ENCODE measurements at regions not wholly inside any gene's neighbourhood (a gene's known extent, or its start where the extent isn't known, plus 50 kb on each side); places are given as distances from the start of the nearest gene placed in this dataset.

DNA sequence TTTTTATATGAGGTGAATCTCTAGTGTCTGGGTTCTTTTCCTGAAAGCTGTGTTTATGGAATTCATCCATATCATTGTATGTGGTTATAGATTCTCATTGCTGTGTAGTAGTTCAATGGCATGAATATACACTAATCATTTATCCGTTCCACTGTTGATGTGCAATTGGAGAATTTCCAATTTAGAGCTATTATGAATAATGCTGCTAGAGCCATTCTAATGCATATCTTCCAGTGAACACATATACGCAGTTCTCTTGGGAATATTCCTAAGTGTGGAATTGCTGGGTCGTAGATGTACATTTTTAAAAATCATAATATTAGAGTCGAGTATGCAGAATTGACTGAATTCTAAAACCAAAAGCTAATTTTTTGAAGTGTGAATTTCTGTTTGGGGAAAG, 327.5 kb upstream of the JAG1 start:
- DNase-seq, result no peak

DNA sequence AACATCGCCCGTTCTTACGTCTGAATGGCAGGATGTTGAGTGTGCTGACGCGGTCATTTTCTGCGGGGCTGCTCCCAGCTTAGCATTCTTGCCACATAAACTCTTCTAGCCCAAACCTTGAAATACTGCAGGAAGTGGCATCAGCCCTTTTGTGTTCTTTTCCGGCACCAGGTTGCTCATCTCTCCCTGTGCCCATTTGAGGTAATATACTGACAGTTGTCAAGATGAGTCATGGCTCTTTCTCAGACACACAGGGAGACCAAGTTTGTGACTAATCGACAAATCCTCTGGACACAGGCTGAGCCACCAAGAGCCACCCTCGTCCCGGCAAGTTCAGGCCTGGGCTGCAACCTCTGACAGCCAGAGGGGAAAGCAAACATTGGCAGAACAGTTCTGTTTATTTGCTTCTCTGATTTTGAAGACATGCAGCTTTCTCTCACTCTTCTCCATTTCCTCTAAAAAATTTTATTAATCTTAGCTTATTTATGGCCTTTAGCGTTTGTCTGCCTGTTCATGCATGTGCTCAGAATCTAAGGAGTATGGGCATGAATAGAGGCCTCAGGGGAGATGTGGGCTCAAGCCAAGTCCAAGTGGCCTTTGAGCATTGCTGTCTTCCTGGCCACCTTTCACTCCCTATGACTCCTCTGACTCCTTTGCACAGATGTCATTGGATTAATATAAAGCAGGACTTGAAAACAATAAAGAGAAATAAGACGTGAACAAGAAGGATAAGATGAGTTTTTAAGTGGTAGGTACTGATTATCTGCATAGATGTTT, 328.2 kb upstream of the JAG1 start:
- DNase-seq, result no peak

DNA sequence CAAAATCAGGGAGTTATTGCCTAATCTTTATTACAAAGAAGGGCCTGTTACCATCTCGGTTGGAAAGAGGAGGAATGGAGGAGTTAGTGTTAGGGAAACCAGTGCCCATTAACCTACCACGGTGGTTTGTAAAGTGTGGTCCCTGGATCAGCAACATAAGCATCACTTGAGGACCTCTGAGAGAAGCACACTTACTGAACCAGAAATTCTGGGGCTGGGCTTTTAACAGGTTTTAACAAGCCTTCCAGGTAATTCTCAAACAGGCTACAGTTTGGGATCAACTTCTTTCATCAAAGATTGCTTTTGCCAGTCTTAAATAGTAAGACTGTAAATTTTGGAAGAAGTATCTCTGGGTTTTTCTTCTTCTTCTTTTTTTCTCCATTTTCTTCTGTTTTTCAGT, 329.5 kb upstream of the JAG1 start:
- DNase-seq, result no peak

DNA sequence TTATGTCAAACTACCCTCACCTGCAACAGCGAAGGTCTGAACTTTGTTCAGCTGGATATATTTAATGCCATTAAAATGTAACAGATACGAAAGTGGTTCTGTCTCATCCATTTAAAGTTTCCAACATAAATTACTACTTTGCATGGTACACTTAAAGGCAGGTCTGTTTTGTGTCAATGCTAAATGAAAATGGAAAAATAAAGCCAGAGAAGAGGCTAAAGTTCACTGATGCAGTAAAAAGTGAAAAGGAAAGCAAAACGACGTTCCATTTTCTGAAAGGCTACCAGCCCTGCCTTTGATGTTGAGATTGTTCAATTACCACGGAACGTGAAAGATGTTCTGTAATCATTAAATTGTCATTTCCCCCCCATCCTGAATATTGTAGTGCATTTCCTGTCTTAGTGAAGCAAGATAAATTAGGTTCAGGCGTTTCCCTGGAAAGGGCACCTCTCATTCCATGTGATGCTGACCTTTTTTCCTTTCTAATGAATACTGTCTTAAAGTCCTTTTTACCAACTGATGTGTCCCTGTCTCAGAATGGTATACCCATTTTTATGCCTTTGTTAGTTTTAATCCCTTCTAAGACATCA, 334.7 kb upstream of the JAG1 start:
- DNase-seq, result no peak

- DNase-seq, result no peak
Observed at GRCh38 chr20:11011653-11012052, 337.9 kb upstream of the JAG1 start.

- DNase-seq, result no peak
Observed at GRCh38 chr20:11012975-11013374, 339.2 kb upstream of the JAG1 start.

- DNase-seq, result no peak
Observed at GRCh38 chr20:11013801-11014200, 340.0 kb upstream of the JAG1 start.

- no peak for DNase-seq
Observed at GRCh38 chr20:11015440-11015839, 341.6 kb upstream of the JAG1 start.

DNA sequence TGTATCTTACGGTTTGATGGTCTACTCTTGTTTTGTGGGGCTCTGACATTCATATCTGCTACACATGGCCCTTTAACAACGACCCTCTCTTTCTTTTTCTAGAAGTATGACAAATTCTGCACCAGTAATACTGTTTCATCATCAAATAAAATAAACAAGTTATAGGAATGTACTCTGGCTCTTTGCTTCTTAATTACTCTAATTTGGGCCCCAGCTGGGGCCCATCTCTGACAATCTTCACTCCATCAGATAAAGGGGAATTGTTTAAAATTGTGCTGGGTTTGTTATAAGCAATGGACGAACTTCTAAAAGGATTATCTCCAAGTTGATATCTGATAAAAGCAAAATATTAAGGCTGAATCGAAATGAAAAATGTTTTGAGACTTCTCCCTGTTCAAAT, 343.6 kb upstream of the JAG1 start:
- DNase-seq, result no peak

DNA sequence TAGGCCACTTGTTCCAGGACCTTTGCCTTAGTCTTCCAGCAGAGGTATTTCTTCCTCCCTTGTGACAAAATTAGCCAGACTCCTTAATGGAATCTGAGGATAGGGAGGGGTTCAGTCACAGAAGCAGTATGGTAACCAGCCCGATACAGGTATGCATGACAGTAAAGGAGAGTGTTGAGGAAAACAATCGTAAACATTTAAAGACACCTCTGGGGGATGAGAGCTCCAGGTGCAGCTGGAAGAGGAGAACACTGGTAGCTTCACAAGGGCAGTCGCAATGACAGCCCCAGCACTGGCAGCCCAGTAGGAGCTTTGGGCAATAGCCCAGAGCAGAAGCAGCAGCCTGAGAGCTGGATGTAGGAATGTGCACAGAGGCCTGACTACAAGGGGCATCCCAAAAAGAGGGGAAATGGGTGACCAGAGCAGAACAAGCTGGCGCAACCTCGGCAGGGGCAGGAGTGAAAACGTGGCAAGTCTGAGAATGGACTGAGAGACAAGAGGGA, 344.9 kb upstream of the JAG1 start:
- DNase-seq, result no peak

DNA sequence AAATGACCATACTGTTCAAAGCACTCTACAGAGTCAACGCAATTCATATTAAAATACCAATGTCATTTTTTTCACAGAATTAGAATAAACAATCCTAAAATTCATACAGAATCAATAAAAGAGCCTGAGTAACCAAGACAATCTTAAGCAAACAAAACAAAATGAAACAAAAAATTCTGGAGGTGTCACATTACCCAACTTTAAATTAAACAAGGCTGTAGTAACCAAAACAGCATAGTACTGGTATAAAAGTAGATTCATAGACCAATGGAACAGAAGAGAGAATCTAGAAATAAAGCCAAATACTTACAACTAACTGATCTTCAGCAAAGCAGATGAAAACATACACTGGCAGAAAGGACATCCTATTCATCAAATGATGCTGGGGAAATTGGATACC, 346.9 kb upstream of the JAG1 start:
- DNase-seq, result no peak

DNA sequence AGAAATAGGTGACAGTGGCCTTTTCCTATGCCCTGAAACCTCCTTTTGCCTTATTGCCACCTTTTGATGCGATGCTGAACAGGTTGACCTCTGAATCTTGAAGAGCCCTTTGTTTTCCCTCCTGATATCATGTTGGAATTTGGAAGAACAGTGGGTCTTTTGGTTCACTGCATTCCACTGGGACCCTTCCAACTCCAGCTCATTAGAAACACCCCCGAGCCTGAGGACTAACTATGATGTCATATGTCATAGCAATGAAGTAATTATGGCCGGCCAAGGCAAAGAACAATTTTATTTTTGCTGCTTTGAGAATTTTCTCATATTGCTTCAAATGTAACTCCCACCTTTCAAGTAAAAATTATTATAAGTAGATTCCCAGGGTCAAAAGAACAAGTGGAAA, 353.4 kb upstream of the JAG1 start:
- no peak for DNase-seq

DNA sequence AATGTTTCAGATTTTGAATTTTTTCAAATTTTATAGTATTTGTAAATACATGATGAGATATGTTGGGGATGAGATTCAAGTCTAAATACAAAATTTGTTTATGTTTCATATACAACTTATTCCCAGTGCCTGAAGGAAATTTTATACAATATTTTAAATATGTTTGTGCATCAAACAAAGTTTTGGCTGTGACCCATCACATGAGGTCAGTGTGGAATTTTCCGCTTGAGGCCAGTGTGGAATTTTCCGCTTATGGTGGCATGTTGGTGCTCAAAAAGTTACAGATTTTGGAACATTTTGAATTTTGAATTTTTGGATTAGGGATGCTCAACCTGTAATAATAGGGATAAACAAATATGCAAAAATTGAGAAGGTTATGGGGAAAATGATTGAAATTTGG, 356.6 kb upstream of the JAG1 start:
- DNase-seq, result no peak

DNA sequence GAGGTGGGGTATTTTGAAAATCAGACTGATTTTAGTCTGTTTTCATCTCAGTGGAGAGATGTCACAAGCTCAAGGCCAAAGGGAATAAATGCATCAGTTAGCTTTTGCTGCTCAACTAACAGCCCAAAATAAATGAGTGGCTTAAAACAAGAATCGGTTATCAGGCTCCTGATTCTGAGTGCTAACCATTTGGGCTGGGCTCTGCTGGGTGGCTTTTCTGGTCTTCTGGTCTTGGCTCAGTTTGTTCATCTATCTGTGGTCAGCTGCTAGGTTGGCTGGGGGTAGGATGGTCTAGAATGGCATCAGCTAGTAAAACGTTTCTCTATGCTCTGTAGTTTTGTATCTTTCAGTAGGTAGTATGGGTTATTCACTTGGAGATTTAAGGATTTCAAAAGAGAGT, 357.5 kb upstream of the JAG1 start:
- no peak for DNase-seq

- no peak for DNase-seq
Observed at GRCh38 chr20:11032611-11033010, 358.8 kb upstream of the JAG1 start.

GRCh38 chr20:11034025-11034424, 360.2 kb upstream of the JAG1 start:
- DNase-seq, result no peak

DNA sequence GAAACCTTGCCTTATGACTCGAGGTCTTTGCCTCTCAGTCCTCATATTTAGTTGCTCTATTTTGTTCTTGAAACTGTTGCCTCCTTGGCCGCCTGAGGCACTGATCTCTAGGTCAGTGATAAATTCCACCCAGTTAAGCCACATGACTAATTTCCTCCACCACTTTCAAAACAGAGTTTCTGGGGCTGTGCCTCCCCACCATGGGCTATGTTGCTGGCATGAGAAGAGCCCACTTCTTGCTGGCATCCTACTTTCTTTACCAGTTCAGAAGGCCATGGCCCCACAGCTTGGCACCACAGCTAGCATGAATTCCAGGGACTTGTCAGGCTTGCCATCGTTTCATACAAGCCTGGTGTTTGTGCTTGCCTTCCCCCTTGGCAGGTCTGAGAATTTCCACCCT, 361.4 kb upstream of the JAG1 start:
- no peak for DNase-seq

- no peak for DNase-seq
Observed at GRCh38 chr20:11041396-11041795, 367.6 kb upstream of the JAG1 start.

GRCh38 chr20:11043001-11043400, 369.2 kb upstream of the JAG1 start:
- no peak for DNase-seq

GRCh38 chr20:11044561-11044960, 370.8 kb upstream of the JAG1 start:
- no peak for DNase-seq

- DNase-seq, result no peak
Observed at GRCh38 chr20:11045412-11046175, 371.8 kb upstream of the JAG1 start.

DNA sequence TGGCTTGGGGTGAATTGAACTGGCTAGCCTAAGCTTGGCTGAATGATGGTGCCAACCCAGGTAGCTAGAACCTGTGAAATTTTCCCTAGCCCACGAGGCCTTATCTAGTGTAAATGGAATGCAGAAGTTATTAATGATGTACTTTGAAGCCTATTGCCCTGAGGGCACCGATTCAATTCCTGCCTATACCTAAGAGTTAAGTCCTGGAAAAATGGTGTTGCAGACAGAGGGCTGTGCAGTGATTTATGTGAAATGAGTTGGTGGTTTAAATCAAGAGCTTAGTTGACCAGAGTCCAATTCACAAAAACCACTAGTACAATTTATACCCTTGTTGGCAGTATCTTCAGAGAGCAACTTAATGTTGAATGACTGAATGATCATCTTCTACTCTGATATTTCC, 373.8 kb upstream of the JAG1 start:
- no peak for DNase-seq

- DNase-seq, result no peak
Observed at GRCh38 chr20:11048739-11049138, 374.9 kb upstream of the JAG1 start.

GRCh38 chr20:11050350-11050749, 376.6 kb upstream of the JAG1 start:
- no peak for DNase-seq

Data from inflammatory macrophage treated with lipopolysaccharide for 1 hour (primary cell).